NCI-H2227 treated with DMSO at 0.1 percent for 48 hours (cell line): ENCODE measurements at regions not wholly inside any gene's neighbourhood (a gene's known extent, or its start where the extent isn't known, plus 50 kb on each side); places are given as distances from the start of the nearest gene placed in this dataset.

Source experiments
- DNase-seq: peaks from one replicate; lab custom pipeline; 2025; lab: John Stamatoyannopoulos, UW

GRCh38 chr2:181380581-181380980 is 76.6 kb upstream of the ITGA4 start:
- no peak for DNase-seq

GRCh38 chr2:181384923-181385322 is 72.3 kb upstream of the ITGA4 start:
- no peak for DNase-seq

GRCh38 chr2:181389524-181389923 is 67.7 kb upstream of the ITGA4 start:
- no peak for DNase-seq

GRCh38 chr2:181393472-181393871 is 63.7 kb upstream of the ITGA4 start:
- no peak for DNase-seq

- no peak for DNase-seq
Observed at GRCh38 chr2:181394741-181395437, 62.3 kb upstream of the ITGA4 start.

- no peak for DNase-seq
Observed at GRCh38 chr2:181395851-181396250, 61.3 kb upstream of the ITGA4 start.

DNA sequence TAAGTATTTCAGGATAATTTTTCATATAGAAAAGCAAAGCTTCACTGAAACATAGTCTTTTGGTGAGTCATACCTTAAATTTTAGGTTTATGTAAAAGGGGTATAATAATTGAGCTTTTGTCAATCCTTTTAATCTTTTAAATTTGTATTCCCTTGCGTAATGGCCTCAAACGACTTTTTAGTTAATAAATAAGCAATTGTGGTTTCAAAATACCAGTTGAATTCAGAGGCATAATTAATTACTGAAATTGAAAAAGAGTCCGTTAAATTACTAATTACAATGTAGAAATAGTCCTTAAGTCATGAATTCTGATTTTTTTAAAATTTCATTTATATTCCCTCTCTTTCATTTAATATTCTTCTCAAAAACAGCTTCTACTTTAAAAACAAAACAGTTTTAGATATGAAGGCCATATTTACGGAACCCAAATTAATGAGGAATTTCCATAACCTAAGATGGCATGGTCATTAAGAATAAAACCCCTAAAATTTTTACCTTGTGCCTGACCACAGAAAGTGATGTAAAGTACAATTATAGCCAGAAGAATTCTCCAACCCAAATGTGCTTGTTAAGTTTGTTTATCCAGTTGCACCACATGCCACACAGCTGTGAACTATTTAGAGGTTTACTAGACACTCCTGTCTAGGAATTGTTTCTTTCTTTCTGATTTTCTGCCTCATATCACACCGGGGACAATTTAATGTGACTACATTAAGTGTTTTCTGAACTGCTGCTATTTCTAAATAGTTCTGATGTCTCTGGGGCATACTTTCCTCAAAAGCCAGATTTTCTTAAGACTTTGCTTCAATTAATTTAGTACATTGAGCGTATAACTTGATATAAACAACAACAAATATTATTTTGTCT is 60.7 kb upstream of the ITGA4 start:
- DNase-seq: no peak

GRCh38 chr2:181397331-181397730 is 59.9 kb upstream of the ITGA4 start:
- no peak for DNase-seq

DNA sequence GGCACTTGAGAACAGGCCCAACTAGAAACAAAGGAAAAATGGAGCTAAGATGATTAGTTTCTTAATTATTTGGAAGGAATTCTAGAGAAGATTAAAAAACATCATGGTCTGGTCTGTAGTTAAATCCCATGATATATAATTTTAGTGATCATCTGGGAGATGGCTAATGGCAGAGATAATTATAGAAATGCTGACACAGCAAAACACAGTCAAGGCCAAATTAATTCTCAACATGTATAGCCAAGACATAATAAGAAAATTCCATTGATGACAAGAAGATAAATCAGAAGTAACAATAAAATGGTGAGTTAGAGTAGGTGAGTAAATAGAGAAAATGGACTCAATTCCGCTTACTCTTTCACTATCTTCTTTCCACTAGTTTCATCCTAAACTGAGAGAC is 59.2 kb upstream of the ITGA4 start:
- no peak for DNase-seq

DNA sequence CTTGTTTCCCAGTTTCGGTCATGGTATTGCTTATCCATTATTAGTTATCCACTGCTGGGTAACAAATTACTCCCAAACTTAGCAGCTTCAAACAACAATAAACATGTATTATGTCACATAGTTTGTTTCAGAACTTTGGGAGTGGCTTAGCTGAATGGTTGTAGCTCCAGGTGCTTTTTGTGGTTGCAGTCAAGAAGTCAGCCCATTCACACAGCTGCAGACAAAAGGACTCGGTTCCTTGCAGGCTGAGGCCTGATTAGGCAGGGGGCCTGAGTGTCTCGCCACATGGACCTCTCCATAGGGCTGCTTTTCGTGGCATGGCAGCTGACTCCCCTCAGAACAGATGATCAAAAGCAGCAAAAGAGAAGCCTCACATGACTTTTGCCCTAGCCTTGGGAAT is 58.2 kb upstream of the ITGA4 start:
- no peak for DNase-seq

- no peak for DNase-seq
Observed at GRCh38 chr2:181404472-181404871, 52.7 kb upstream of the ITGA4 start.

DNA sequence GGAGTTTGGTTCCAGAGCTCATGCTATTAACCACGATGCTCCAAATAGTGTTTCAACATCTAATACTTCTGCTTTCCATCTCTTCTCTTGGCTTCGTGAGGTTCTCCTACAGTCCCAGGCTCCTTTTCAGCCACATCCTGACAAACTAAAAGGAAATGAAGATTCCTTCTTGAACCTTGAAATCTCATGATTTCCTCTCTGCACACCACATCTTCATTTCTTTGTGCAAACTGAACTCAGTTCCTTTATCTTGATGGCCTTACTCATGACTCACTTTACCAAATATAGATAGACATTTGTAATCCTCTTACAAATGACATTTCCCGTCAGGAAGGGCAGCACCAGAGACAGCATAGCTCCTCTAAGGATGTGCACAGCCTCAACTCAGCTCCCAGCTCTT is 50.0 kb upstream of the ITGA4 start:
- no peak for DNase-seq
